GM21825 (cell line): ENCODE measurements at regions not wholly inside any gene's neighbourhood (a gene's known extent, or its start where the extent isn't known, plus 50 kb on each side); places are given as distances from the start of the nearest gene placed in this dataset.
"Not testable (repeated sequence)": the region's sequence is repeated elsewhere in the genome, so short reads cannot be mapped to it uniquely, and the experiment has no call there.

Source experiments
- ATAC-seq: cut with Tn5 transposase; IDR thresholded peaks from one replicate; pipeline ENCODE4 v1.9.1; 2021; ENCODE audit warnings: mild to moderate bottlenecking, moderate library complexity; ENCODE audit not compliant: unreplicated experiment

GRCh38 chr6:112574190-112574589 is 227.1 kb downstream of the RFPL4B start:
- no peak for ATAC-seq

- ATAC-seq = no peak
Measured at GRCh38 chr6:112575309-112575834, 228.2 kb downstream of the RFPL4B start.

GRCh38 chr6:112576423-112576822 is 229.3 kb downstream of the RFPL4B start:
- no peak for ATAC-seq

- no peak for ATAC-seq
Measured at GRCh38 chr6:112579601-112580000, 232.5 kb downstream of the RFPL4B start.

GRCh38 chr6:112581015-112581414 is 233.9 kb downstream of the RFPL4B start:
- ATAC-seq = no peak

- no peak for ATAC-seq
Measured at GRCh38 chr6:112590326-112590725, 243.2 kb downstream of the RFPL4B start.

GRCh38 chr6:112591329-112591728 is 244.2 kb downstream of the RFPL4B start:
- ATAC-seq = no peak

GRCh38 chr6:112592159-112592558 is 245.0 kb downstream of the RFPL4B start:
- no peak for ATAC-seq

- ATAC-seq = no peak
Measured at GRCh38 chr6:112594886-112595594, 247.9 kb downstream of the RFPL4B start.

- ATAC-seq = no peak
Measured at GRCh38 chr6:112595841-112596240, 248.7 kb downstream of the RFPL4B start.

- ATAC-seq = no peak
Measured at GRCh38 chr6:112597176-112597575, 250.0 kb downstream of the RFPL4B start.

- no peak for ATAC-seq
Measured at GRCh38 chr6:112600168-112600567, 253.0 kb downstream of the RFPL4B start.

GRCh38 chr6:112603726-112604125 is 256.6 kb downstream of the RFPL4B start:
- ATAC-seq = no peak

- no peak for ATAC-seq
Measured at GRCh38 chr6:112606656-112607435, 259.7 kb downstream of the RFPL4B start.

GRCh38 chr6:112608925-112609324 is 261.8 kb downstream of the RFPL4B start:
- not testable (repeated sequence) for ATAC-seq

- no peak for ATAC-seq
Measured at GRCh38 chr6:112613410-112613809, 266.3 kb downstream of the RFPL4B start.

GRCh38 chr6:112618849-112619248 is 271.7 kb downstream of the RFPL4B start:
- ATAC-seq = no peak

GRCh38 chr6:112620812-112621569 is 273.9 kb downstream of the RFPL4B start:
- no peak for ATAC-seq

GRCh38 chr6:112622036-112622435 is 274.9 kb downstream of the RFPL4B start:
- ATAC-seq = no peak

- ATAC-seq = peak; percentile 77
Measured at GRCh38 chr6:112626468-112627082, 279.4 kb downstream of the RFPL4B start.

- ATAC-seq = no peak
Measured at GRCh38 chr6:112634376-112634775, 287.2 kb downstream of the RFPL4B start.
